H7 (cell line): ENCODE measurements at regions not wholly inside any gene's neighbourhood (a gene's known extent, or its start where the extent isn't known, plus 50 kb on each side); places are given as distances from the start of the nearest gene placed in this dataset.
"Not testable (repeated sequence)": the region's sequence is repeated elsewhere in the genome, so short reads cannot be mapped to it uniquely, and the experiment has no call there.

Experiments used
- DNase-seq: peaks from one replicate; pipeline ENCODE4 v3.0.0; 2012
- H3K27me3 ChIP-seq: 2 replicates; pipeline ENCODE4 v1.6.0; 2011; ENCODE audit warnings: mild to moderate bottlenecking, low read length; ENCODE audit not compliant: control insufficient read depth, insufficient read depth
- H3K36me3 ChIP-seq: replicated peaks from 2 replicates; pipeline ENCODE4 v1.5.1; 2011; ENCODE audit warnings: low read length; ENCODE audit not compliant: control insufficient read depth, insufficient read depth
- H3K4me3 ChIP-seq: 2 replicates; pipeline ENCODE4 v1.5.1; 2011; ENCODE audit warnings: low read depth, mild to moderate bottlenecking, control low read depth, low read length, moderate library complexity; ENCODE audit not compliant: insufficient read depth

DNA sequence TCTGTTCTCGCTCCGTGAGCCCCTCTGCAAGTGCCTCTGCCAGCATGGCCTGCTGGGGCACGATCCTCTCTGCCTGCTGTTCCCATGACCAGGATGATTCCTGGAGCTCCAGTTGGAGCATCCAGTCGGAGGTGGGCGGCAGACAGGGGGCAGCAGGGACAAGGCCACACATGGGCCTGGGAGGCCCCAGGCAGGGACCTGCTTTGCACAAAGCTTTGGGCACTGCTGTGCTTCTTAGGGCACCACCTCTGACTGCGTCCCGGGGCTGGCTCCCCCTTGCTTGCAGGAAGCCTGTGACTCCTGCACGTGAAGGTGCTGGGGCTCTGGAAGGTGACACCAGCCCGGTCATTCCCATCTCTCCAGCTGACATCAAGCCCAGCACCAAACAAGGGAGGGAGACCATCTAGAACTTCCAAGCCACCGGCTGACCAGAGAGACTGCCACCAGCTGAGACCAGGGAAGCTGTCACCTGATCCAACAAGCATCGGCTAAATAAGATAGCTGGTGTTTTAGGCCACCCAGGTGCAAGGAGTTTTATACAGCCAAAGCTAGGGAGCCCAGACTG lies 174.8 kb upstream of the FOXD4L5 start:
- no peaks in the 10 kb centered on the region for H3K36me3 ChIP-seq
- DNase-seq: no peak
- no peak overlapping the region for H3K4me3 ChIP-seq
- H3K27me3 ChIP-seq: no peaks in the 10 kb centered on the region

DNA sequence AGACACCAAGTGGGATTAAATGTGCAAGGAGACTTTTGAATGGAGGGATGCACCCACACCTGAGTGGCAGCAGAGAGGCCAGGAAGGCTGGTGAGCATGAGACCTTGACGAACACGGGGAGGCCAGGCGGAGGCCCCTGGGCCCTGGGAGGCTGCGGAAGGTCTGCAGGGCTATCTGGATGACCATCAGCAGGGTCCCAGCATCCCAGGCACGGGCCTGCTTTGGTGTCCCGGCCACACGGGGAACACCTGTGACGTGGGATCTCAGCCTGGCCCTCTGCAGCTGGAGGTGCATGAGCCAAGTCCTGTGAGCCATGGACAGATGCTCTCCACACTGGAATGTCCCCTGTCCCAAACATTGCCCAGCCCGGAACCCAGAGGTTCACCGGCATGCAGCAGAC lies 174.0 kb upstream of the FOXD4L5 start:
- H3K36me3 ChIP-seq: no peaks in the 10 kb centered on the region
- DNase-seq: no peak
- no peak overlapping the region for H3K4me3 ChIP-seq
- no peaks in the 10 kb centered on the region for H3K27me3 ChIP-seq

DNA sequence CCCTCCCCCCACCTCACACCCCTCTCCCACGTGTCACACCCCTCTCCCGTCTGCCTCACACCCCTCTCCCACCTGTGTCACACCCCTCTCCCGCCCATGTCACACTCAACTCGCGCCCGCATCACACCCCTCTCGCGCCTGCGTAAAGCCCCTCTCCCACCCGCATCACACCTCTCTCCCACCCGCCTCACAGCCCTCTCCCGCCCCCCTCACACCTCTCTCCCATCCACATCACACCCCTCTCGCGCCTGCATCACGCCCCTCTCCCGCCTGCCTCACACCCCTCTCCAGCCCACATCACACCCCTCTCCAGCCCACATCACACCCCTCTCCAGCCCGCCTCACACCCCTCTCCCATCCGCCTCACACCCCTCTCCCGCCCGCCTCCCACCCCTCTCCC lies 173.5 kb upstream of the FOXD4L5 start:
- H3K36me3 ChIP-seq: no peaks in the 10 kb centered on the region
- H3K4me3 ChIP-seq: no peak overlapping the region
- DNase-seq: peak; percentile 28
- H3K27me3 ChIP-seq: no peaks in the 10 kb centered on the region

DNA sequence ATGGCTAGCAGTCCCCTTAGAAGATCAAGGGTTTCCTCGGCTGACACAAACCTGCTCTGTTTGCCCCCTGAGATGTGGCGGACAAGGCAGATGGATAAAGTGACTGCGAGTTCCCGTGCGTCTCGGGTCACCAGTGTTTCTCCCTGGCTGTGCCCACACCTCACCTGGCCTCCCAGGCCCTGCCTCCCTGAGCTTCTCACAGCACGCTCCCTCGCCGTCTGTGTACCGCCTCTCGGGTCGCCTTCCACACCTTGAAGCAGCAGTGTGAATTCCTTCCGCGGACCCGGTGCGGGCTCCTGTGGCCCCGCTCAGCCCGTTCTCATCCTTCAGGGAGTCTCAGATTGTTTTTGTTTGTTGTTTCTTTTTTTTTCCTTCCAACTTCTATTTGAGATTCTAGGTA lies 172.0 kb upstream of the FOXD4L5 start:
- not testable (repeated sequence) for H3K4me3 ChIP-seq, H3K27me3 ChIP-seq, DNase-seq, H3K36me3 ChIP-seq

DNA sequence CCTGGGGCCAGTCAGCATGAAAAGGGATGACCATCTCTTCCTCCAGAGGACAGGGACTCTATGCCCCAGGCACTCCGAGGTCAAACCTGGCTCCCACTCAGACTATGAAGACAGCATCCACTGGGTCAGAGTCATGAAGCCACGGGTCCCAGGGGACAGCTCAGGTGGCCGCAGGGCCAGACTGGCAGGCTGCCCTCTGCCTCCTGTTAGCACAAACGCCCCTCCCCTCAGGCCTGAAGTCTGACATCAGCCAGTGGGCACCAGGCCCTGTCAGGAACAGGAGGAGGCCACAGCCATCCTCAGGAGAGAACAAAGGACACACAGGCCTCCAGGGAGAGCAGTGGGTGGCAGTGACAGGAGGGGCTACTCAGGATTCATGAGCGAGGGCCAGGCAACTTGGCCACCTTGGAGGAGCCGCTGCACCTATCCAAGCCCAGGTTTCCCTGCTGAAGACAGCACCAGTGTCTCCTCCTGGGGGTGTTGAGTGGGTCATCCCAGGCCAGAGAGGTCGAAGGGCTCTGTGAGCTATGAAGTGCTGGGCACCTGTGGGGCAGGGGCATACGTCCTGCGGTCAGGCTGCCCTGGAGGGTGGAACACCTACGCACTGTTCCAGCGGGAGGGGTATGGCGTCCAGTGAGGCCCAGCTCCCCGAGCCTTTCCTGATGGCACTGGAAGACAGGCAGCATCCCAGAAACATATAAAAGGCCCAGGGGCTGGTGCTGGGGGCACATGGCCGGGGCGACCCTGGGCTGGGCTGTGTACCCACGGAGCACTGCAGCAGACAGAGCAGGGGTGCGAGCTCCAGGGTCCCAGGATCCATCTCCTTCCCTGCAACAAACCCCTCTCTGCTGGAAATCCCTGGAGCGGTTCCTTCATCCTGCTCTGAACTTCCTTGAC lies 171.0 kb upstream of the FOXD4L5 start:
- not testable (repeated sequence) for H3K27me3 ChIP-seq, DNase-seq, H3K4me3 ChIP-seq, H3K36me3 ChIP-seq

DNA sequence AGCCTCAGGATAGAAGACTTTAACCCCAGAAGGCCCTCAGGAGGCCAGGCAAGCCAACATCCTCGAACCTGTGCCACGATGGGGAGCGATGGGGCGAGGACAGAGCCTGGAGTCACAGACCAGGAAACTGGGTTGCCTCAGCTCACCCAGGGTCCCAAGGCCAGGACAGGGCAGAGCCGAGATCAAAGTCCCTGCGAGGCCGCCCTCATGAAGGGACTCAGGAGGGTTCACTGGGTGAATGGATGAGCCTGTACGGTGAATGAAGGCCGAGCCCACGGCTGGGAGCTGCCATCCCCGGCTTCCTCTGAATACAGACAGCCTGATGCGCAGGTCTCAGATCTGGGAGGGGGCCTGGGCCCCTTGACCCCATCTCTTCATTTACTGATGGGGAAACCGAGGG lies 170.1 kb upstream of the FOXD4L5 start:
- H3K36me3 ChIP-seq, DNase-seq, H3K4me3 ChIP-seq, H3K27me3 ChIP-seq: not testable (repeated sequence)

DNA sequence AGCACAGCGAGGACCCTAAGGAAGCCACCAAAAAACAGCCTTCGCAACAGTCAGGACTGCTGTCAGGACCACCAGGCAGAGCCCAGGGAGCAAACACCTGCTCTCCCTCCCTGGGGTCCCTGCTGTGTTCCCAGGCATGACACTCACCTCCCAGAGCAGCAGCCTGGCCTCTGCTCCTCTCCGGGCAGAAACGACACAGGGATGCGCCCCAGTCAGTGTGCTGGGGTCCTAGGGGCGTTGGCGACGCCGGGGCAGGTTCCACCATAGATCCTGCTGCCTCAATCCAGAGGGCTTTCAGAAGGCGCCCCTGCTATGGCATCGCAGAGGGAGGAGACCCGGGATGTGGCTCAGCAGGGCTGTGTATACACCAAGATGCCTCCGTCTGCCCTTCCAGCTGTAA lies 169.7 kb upstream of the FOXD4L5 start:
- not testable (repeated sequence) for DNase-seq, H3K27me3 ChIP-seq, H3K4me3 ChIP-seq

DNA sequence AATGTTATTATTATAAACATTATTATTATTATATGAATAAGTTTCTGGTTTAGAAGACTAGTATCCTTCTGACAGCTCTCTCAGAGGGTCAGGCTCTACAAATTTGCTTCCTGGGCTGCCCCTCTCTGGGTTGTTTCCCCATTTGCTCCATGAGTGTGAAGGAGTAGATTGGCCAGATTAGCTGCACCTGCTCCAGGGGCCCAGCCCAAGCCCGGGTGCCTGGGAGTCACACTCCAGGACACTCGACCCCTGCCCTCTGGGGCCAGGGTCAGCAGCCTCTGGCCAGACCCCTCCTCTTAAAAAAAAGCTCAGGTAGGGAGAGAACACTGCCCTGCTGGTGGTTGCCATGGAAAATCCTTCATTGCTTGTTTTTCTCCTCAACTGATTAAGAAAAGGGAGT lies 169.0 kb upstream of the FOXD4L5 start:
- not testable (repeated sequence) for H3K27me3 ChIP-seq, H3K36me3 ChIP-seq, DNase-seq, H3K4me3 ChIP-seq

More for the DNA sequence above, 169.7 kb upstream of the FOXD4L5 start:
- not testable (repeated sequence) for H3K36me3 ChIP-seq

DNA sequence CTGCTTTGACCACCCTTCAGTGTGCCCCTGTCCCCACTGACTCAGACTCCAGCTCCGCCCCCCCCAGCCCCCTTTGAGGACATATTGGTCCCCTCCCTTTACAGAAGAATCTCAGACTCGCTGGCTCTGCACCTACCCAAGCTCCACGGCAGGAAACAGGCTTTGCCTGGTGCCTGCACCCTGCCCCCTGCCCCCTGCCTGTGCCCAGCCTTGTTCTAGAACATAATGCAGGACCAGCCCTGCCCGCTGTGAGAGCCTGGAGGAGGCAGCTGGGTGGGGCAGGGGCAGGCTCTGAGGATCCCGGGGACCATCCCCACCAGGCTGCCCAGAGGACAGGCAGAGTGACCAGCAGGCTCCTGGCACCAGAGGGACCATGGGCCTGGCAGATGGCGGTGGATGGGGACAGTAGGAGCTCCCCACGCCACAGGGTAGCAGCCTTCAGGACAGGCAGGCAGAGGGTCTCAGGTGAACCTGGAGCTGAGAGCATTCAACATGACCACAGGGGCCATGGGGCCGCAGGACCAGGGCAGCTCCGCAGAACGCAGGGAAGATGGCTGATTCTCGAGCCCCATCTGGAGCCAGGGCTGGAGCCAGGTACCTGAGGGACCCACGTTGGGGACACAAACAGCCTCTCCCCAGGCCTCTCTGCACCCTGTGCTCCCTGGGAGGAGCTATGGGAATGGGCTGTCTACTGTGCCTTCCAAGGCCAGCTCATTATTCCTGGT lies 165.0 kb upstream of the FOXD4L5 start:
- H3K4me3 ChIP-seq, DNase-seq, H3K27me3 ChIP-seq, H3K36me3 ChIP-seq: not testable (repeated sequence)

DNA sequence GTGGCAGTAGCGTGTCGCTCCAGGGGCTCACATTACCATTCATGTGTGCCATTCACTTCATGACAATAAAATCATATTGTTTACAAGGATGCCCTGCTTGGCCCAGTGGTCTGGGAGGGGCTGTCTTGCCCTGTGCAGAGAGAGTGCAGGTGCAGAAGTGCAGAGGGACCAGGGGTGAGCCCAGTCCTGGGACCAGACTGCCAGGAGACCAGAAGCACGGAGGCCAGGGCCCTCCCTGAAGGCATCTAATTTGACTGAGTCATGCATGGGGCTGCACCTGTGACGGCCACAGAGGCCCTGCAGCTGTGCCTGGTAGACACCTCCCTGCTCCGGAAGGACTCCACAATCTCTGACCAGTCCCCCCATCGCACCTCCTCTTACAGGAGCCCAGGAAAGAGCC lies 164.4 kb upstream of the FOXD4L5 start:
- DNase-seq: no peak
- Histone ChIP-seq H3K27me3 (no peaks in the 10 kb centered on the region), H3K4me3 (no peak overlapping the region), H3K36me3 (no peaks in the 10 kb centered on the region)

DNA sequence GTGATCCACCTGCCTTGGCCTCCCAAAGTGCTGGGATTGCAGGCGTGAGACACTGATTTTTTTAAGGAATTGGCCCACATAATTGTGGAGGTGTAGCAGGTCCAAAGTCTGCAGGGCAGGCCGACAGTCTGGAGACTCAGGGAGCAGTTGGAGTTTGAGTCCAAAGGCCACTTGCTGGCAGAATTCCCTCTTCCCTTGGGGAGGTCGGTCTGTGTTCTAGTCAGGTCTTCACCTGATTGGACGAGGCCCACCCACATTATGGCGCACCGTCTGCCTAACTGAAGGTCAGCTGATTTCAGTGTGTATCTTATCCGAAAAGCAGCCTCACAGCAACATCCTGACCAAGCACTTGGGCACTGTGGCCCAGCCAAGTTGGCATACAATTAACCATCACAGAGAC lies 162.1 kb upstream of the FOXD4L5 start:
- H3K27me3 ChIP-seq: not testable (repeated sequence)

DNA sequence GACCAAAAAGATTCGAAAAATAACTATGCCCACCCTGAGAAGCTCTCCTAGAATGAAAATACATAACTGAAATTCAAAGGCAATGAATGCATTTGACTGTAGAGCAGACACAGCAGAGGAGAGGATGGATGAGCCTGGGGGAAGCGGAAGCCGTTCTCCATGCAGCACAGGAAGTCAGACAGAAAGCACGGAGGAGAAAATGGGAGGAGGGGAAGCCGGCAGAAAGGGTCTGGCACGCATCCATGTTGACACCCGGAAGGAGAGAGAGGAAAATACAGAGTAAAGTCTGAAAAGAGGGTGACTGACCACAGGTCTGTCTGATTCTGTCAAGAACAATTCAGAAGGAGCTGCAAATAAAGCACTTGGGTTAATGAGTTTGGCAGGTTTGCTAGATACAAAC lies 161.0 kb upstream of the FOXD4L5 start:
- not testable (repeated sequence) for H3K4me3 ChIP-seq, H3K36me3 ChIP-seq, H3K27me3 ChIP-seq, DNase-seq

More for the DNA sequence above, 162.1 kb upstream of the FOXD4L5 start:
- not testable (repeated sequence) for H3K4me3 ChIP-seq, DNase-seq, H3K36me3 ChIP-seq

DNA sequence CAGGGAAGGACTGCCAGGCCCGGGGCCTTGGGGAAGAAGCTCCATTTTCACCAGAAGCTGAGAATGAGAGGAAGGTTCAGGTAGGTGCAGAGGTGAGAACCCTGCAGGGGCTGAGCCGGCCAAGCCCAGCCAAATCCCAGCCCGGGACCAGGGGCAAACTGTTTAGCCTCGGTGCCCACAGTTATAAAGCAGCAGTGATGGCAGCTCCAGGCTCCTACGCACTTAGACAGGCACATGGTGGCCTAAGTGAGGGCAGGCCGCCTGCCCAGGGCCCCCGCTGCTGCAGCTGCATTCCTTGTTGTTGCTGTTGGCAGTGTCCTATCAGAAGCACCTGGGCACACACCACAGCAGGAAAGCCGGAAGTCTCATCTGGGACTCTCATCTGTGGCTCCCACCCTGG lies 159.9 kb upstream of the FOXD4L5 start:
- Histone ChIP-seq H3K36me3 (no peaks in the 10 kb centered on the region), H3K27me3 (no peaks in the 10 kb centered on the region), H3K4me3 (no peak overlapping the region)
- no peak for DNase-seq

DNA sequence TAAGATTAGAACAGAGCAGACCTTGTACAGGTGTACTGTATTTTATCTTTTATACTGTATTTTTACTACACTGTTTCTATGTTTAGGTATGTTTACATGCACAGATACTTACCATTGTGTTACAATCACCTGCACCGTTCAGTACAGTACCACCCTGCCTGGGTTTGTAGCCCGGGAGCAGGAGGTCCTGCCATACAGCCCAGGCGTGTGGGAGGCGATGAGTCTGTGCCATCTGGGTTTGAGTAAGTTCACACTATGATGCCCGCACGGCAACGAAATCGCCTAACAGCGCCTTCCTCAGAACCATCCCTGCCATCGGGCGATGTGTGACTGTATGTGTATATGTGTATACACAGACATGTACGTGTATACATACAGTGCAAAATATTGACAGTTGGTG lies 157.1 kb upstream of the FOXD4L5 start:
- not testable (repeated sequence) for DNase-seq, H3K4me3 ChIP-seq, H3K27me3 ChIP-seq, H3K36me3 ChIP-seq

DNA sequence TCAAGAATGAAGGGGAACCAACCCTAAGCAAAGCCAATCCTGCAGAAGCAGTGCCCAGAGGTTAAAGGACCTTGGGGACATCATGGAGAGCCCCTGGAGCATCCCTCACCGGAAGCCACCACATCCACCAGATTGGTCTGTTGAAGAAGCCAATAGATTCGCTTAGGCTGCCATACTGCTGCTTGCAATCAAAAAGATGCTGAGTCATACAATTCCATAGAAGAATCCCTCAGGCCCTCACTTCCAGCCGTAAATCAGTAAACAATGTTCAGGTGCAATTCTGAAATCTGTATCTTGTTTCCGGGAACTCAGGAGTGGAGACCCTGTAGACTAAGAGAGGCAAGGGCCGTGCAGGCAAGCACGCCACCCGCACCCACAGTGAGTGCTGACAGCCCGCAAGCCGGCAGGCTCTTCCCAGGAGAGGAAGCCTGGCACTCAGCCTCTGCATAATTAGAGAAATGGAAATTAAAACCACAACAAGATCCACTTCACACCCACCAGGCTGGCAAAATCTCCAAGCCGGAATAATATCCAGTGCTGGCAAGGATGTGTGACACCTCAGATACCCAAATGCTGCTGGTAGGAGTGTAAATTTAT lies 156.4 kb upstream of the FOXD4L5 start:
- not testable (repeated sequence) for H3K27me3 ChIP-seq, H3K36me3 ChIP-seq, DNase-seq, H3K4me3 ChIP-seq
